ENCODE measurements at regions not wholly inside any gene's neighbourhood (a gene's known extent, or its start where the extent isn't known, plus 50 kb on each side); places are given as distances from the start of the nearest gene placed in this dataset.
"Not testable (repeated sequence)": the region's sequence is repeated elsewhere in the genome, so short reads cannot be mapped to it uniquely, and the experiment has no call there.

GRCh38 chr17:53635444-53635843, 187.3 kb upstream of the KIF2B start:
- DNase-seq (ENCODE audit: extremely low read depth, low read depth, low spot score), result no peak

DNA sequence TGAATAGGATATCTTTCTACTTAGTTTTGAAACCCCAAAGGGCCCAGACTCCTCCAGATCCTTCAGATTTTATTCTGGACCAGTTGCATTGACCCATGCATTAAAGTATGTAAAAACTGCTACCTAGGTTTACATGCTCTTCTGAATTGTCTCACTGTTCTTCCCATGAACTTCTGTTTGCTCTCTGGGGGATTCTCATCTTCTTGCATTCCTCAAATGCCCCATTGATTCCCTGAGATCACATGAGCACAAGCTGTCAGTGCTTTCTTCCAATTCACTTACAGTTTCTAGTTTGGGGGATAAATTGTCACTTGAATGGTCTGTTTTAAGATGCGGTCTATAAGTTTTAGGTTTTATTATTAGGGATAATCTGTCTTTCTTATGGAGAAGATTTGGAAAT, 188.9 kb upstream of the KIF2B start:
- DNase-seq (ENCODE audit: extremely low read depth, low read depth, low spot score), result no peak

DNA sequence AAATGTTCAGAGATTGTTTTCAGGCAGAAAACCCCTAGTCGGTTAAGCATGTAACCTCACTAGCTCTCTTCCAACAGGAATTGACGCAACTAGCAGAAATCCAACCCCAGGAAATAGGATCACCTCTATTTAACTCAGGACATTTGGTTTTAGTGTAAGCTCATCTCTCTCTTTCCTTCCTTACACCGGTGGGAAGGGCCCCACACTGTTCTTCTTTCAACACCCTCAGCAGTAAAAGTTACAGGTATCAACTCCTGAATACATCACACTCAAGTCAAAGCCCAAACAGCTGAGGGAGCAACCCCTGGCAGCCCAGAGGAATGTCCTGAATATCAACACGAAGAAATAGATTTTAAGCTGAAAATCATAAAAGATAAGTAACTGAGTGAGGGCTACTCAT, 191.2 kb upstream of the KIF2B start:
- no peak for DNase-seq (ENCODE audit: extremely low read depth, low read depth, low spot score)

DNA sequence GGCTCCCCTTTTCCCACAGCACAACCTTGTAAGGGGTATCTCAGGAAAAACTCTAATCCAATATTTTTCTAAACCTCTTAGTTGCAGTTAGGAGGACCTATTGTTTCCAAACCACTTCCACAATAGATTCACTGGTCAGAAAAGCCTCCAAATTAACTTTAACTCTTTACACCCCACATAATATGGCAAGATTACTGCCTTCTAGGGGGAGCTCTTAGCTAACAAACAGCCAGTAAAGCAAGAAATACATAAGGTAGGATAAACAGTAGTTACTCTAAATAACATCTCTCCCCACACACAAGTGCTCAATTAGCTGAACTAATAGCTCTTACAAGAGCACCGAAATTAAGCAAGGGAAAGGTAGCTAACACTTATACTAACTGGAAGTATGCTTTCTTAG, 192.1 kb upstream of the KIF2B start:
- DNase-seq (ENCODE audit: extremely low read depth, low read depth, low spot score), result no peak

DNA sequence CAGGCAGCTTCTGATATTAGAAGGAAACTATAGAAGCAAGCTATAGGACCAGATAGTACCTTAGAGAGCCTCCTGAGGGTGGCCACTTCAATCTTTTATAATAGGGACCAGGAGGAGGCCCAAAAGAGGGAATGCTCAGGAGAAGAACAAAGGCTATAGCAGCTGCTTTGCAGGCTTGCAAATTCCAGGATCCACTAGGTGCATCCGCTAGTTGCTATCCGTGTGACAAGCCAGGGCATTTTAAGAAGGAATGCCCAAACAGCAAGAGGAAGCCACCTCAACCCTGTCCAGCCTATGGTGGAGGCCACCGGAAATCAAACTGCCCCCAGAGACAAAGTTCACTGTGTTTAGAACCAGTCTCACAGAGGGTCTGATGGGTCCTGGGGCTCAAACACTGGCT, 192.6 kb upstream of the KIF2B start:
- DNase-seq (ENCODE audit: extremely low read depth, low read depth, low spot score), result no peak

GRCh38 chr17:53629188-53629587, 193.5 kb upstream of the KIF2B start:
- no peak for DNase-seq (ENCODE audit: extremely low read depth, low read depth, low spot score)

GRCh38 chr17:53628011-53628410, 194.7 kb upstream of the KIF2B start:
- no peak for DNase-seq (ENCODE audit: extremely low read depth, low read depth, low spot score)

DNA sequence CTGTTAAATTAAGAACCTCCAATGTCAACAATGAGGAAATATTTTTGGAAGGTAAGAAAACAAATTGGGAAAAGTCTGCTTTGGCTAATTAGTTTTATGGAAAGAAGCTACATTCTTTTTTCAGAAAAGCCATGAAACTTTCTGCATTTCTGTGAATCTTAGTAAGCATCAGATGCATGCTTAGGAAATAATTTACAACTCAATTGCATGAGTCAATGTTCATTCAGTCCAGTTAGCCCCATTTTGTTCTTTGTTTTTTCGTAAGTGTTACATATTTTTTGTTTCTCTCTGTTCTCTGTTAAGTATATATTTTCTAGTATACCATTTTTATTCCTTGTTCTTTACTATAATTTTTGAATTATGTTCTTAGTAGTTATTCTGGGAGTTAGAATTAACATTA, 195.2 kb upstream of the KIF2B start:
- DNase-seq (ENCODE audit: extremely low read depth, low read depth, low spot score), result no peak

DNA sequence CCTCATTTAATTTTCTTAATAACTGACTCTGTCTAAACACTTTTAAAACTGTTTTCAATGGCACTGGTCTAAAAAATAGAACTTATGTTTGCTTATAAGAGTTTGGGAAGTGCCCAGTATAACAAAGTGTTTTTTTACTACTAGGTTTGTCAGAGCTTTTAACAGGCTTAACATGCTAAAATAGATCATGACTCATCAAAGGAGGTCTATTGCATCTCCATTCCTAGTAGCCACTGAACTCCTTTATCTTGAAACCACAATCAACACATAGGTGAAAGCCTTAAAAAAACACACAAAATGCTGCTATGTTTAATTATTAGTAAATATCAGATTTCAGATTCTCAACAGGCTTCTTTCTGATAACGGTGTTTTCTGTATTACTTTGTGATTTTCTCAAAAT, 196.4 kb upstream of the KIF2B start:
- no peak for DNase-seq (ENCODE audit: extremely low read depth, low read depth, low spot score)

- DNase-seq (ENCODE audit: extremely low read depth, low read depth, low spot score), result no peak
Observed at GRCh38 chr17:53619025-53619424, 203.7 kb upstream of the KIF2B start.

GRCh38 chr17:53608208-53608607, 214.5 kb upstream of the KIF2B start:
- not testable (repeated sequence) for DNase-seq (ENCODE audit: extremely low read depth, low read depth, low spot score)

DNA sequence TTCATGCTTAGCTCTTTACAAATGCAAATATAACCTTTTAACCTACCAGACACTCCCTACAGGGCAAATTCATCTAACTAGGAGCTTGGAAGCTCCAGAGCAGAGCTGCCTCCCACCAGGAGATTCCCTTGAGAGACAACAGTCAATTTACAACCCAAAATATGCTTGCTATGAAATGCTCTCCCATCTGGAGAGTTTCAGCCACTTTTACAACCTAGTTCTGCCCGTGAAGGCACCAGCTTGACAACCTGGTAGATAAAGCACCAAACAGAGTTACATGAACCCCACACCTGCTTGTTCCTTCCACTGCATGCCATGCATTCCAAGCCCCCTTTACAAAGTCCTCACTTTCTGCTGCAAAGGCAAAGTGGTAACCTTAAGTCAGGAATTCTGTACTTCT, 215.3 kb upstream of the KIF2B start:
- no peak for DNase-seq (ENCODE audit: extremely low read depth, low read depth, low spot score)

- DNase-seq (ENCODE audit: extremely low read depth, low read depth, low spot score), result no peak
Observed at GRCh38 chr17:53588317-53588716, 234.4 kb upstream of the KIF2B start.

DNA sequence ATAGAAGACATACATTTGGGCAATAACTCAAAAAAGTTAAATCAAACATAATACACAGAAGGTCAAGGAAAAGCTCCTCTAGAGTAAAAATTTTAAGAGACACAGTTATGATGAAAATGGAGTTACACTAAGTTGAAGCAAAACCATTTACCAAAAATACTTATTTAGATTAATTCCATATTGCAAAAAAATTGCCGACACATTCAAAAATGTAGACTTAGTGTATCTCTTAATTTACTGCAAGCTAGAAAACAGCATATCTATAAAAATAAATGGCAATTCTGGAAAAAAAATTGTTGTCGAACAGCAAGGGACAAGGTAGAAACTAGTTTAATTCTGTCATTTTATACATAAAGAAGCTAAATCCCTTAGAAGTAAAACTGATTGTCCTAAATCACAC, 248.7 kb upstream of the KIF2B start:
- DNase-seq (ENCODE audit: extremely low read depth, low read depth, low spot score), result no peak

- no peak for DNase-seq (ENCODE audit: extremely low read depth, low read depth, low spot score)
Observed at GRCh38 chr17:53571342-53571741, 251.4 kb upstream of the KIF2B start.

DNA sequence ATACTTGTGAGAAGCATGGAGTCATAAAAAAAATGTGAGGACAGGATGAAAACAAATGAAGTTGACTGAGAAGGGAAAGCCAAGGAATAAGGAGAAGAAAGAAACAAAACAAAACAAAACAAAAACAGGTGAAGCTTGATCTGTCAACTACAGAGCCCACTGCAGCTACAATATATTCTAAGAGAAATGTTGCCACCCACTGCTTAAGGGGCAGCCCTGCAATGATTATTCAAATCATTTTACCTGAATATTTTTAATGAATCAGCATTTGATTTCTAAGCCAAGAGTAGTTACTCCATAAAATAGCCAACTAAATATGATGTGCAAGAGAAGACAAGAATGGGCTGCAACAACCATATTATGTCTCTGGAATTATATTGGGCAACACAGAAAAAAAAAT, 252.0 kb upstream of the KIF2B start:
- no peak for DNase-seq (ENCODE audit: extremely low read depth, low read depth, low spot score)

DNA sequence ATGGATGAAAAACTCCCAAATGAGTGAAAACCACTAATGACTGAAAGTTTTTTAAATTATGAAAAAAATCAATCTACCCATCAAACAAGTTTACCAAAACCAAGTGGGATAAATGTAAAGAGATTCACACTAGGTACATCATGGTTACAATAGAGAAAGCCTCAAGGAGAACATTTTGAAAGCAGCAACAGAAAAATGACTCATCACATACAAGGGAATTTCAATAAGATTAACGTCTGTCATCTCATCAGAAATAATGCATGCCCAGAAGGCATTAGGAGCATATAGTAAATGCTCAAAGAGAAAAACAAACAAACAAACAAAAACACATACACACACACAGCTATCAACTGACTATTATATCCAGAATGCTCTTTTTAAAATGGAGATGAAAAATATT, 261.8 kb upstream of the KIF2B start:
- DNase-seq (ENCODE audit: extremely low read depth, low read depth, low spot score), result no peak

- no peak for DNase-seq (ENCODE audit: extremely low read depth, low read depth, low spot score)
Observed at GRCh38 chr17:53548252-53548651, 274.5 kb upstream of the KIF2B start.

DNA sequence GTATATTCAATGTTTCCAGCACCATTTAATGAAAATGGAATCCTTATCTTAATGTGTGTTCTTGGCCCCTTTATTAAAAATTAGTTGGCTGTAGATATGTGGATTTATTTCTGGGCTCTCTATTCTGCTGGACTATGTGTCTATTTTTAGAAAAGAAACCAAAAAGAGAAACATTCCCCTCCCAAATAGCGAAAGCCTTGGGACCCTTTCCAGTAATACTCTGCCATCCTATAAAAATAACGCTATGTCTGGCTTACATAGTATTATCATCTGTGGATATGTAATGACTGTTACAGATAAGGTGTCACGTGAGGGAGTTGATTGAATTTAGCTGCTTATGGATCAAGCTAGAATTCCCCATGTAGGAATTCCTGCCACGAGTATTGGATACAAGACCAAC, 279.3 kb upstream of the KIF2B start:
- no peak for DNase-seq (ENCODE audit: extremely low read depth, low read depth, low spot score)

GRCh38 chr17:53538129-53538617, 284.6 kb upstream of the KIF2B start:
- no peak for DNase-seq (ENCODE audit: extremely low read depth, low read depth, low spot score)

DNA sequence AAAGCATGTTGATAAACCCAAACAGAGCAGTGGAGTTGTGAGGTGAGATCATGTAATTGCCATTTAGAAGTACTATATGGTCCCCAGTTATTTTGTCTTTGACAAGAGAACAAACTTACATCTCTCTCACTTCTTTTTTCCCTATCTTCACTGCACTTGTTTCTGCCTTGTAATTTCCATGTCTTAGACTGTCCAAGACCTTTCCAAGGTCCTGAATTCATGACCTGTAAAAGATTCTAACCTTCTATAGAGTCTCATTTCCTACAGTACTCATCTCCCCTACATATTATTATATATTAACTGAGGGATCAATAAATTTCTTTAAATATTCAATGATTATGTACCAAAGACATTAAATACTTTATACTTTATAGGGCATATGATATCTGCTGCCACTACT, 295.3 kb upstream of the KIF2B start:
- no peak for DNase-seq (ENCODE audit: extremely low read depth, low read depth, low spot score)

DNA sequence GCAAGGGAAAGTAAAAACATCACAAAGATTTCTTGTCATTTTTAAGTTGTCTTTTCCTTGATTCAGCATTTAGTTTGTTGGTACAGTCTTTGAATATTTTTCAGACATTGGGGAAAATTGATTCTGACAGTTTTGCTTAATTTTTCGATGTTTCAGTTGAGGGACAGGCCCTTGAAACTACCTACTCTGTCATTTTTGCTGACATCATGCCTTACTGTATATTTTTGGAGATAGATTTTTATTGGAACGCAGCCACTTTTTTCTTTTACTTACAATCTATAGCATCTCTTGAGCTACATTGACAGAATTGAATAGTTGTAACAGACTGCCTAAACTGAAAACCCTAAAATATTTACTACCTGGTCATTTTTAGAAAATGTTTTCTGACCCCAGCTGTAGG, 297.1 kb upstream of the KIF2B start:
- no peak for DNase-seq (ENCODE audit: extremely low read depth, low read depth, low spot score)

GRCh38 chr17:53516636-53517035, 306.1 kb upstream of the KIF2B start:
- DNase-seq (ENCODE audit: extremely low read depth, low read depth, low spot score), result no peak

DNA sequence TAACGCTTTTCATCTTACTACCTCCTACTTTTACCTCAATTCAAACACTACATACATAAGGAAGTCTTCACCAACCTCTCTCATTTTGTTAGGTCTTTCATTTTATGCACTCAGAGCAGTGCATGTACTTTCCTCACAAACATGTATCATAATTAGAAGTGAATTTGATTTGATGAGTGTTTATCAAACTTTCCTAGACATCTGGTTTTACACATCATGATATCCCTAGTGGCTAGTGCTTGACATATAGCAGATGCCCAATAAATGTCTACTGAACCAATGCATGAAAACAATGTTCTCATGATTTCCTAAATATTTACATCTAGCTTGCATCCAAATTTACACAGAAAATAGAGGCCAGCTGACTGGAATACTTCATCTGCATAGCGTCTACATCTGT, 323.4 kb upstream of the KIF2B start:
- no peak for DNase-seq (ENCODE audit: extremely low read depth, low read depth, low spot score)
